ENCODE measurements at regions not wholly inside any gene's neighbourhood (a gene's known extent, or its start where the extent isn't known, plus 50 kb on each side); places are given as distances from the start of the nearest gene placed in this dataset.

DNA sequence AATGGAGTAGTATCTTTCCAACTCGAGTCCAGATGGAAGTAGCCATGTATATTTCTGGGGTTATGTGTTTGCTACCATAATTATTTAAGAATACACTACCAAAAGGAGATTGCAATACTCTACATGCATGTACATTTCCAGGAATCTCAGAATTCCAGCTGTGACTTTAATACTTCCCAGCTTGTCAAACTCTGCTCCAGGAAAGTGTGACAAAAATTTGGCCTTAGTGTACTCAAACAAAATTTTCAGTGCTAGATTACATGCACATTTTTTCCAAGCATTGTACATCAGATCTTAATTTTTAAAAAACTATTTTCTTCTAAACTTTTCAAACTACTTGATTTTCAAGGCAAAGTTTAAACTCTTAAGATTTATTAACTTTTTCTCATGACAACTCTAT, 1791.6 kb downstream of the SUCLG1 start:
- TF ChIP-seq CTCF (IDR thresholded peaks at IDR 0.05; ENCODE audit: low read depth, low read length, poor library complexity, severe bottlenecking), result no peak
- no peak for TF ChIP-seq EZH2phosphoT487 (IDR thresholded peaks at IDR 0.05; ENCODE audit: borderline replicate concordance, low read length)

All from DOHH2 (cell line).